ENCODE measurements at regions not wholly inside any gene's neighbourhood (a gene's known extent, or its start where the extent isn't known, plus 50 kb on each side); places are given as distances from the start of the nearest gene placed in this dataset.
"Not testable (repeated sequence)": the region's sequence is repeated elsewhere in the genome, so short reads cannot be mapped to it uniquely, and the experiment has no call there.

DNA sequence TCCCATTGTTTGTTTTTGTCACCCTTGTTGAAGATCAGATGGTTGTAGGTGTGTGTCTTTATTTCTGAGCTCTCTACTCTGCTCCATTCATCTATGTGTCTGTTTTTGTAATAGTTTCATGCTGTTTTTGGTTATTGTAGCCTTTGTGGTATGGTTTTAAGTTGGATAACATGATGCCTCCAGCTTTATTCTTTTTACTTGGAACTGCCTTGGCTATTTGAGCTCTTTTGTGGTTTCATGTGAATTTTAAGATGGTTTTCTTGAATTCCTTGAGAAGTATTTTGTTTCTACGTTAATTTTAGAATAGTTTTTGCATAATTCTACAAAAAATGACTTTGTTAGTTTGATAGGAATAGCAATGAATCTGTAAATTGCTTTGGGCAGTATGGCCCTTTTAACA is 170.0 kb upstream of the IGFBP3 start:
- Mint-ChIP-seq H3K36me3 (ENCODE audit: low read depth, unreplicated experiment) (peaks cover 2% of the 10 kb centered on the region), H3K27me3 (ENCODE audit: low read depth, unreplicated experiment) (no peaks in the 10 kb centered on the region), H3K9me3 (ENCODE audit: unreplicated experiment) (peaks cover 15% of the 10 kb centered on the region), H3K4me1 (ENCODE audit: low read depth, unreplicated experiment) (peaks cover 9% of the 10 kb centered on the region), H3K27ac (ENCODE audit: unreplicated experiment) (no peak overlapping the region), H3K4me3 (ENCODE audit: unreplicated experiment) (no peak overlapping the region)
- Histone ChIP-seq H3K9ac (ENCODE audit: low read length) (no peak overlapping the region), H3K9me3 (ENCODE audit: insufficient read depth, low read depth, low read length) (no peaks in the 10 kb centered on the region), H2AFZ (ENCODE audit: low read depth, low read length) (no peak overlapping the region), H3K36me3 (ENCODE audit: insufficient read depth, low read length) (no peaks in the 10 kb centered on the region), H3K4me1 (ENCODE audit: insufficient read depth, low read length) (no peaks in the 10 kb centered on the region), H3K27ac (ENCODE audit: low read depth, low read length) (no peak overlapping the region), H3K79me2 (ENCODE audit: insufficient read depth, low read length) (no peaks in the 10 kb centered on the region), H3K4me2 (ENCODE audit: low read length) (no peak overlapping the region), H4K20me1 (ENCODE audit: insufficient read depth, low read length) (no peaks in the 10 kb centered on the region), H3K4me3 (ENCODE audit: insufficient read depth, low read depth, low read length) (no peak overlapping the region), H3K27me3 (ENCODE audit: insufficient read depth, low read length) (no peaks in the 10 kb centered on the region)
- DNase-seq (ENCODE audit: low read depth) (no peak), FAIRE-seq (no peak)
- TF ChIP-seq EZH2 (IDR thresholded peaks at IDR 0.05; ENCODE audit: insufficient read depth, low read length) = no peak
- TF ChIP-seq, protein P1, sequence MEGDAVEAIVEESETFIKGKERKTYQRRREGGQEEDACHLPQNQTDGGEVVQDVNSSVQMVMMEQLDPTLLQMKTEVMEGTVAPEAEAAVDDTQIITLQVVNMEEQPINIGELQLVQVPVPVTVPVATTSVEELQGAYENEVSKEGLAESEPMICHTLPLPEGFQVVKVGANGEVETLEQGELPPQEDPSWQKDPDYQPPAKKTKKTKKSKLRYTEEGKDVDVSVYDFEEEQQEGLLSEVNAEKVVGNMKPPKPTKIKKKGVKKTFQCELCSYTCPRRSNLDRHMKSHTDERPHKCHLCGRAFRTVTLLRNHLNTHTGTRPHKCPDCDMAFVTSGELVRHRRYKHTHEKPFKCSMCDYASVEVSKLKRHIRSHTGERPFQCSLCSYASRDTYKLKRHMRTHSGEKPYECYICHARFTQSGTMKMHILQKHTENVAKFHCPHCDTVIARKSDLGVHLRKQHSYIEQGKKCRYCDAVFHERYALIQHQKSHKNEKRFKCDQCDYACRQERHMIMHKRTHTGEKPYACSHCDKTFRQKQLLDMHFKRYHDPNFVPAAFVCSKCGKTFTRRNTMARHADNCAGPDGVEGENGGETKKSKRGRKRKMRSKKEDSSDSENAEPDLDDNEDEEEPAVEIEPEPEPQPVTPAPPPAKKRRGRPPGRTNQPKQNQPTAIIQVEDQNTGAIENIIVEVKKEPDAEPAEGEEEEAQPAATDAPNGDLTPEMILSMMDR (IDR thresholded peaks at IDR 0.05; ENCODE audit: insufficient read depth, low read depth, low read length) = no peak

DNA sequence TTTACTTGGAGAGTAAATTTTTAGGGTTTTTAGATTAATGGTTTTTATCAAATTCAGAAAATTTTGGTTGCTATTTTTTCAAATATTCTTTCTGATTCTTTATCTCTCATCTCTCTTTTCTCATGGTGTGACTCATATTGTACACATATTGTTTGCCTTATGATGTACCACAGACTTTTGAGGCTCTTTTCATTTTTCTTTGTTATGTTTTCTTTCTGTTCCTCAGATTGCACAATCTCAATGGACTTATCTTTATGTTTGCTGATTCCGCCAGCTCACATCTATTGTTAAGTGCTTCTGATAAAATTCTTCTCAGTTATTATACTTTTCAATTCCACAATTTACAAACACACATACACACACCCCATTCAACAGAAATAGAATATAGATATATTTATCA is 168.2 kb upstream of the IGFBP3 start:
- DNase-seq (ENCODE audit: low read depth) (peak; percentile 45), FAIRE-seq (no peak)
- Histone ChIP-seq H2AFZ (ENCODE audit: low read depth, low read length) (no peak overlapping the region), H3K36me3 (ENCODE audit: insufficient read depth, low read length) (no peaks in the 10 kb centered on the region), H3K4me1 (ENCODE audit: insufficient read depth, low read length) (no peaks in the 10 kb centered on the region), H3K4me2 (ENCODE audit: low read length) (no peak overlapping the region), H3K9ac (ENCODE audit: low read length) (no peak overlapping the region), H3K79me2 (ENCODE audit: insufficient read depth, low read length) (no peaks in the 10 kb centered on the region), H3K27me3 (ENCODE audit: insufficient read depth, low read length) (no peaks in the 10 kb centered on the region), H4K20me1 (ENCODE audit: insufficient read depth, low read length) (no peaks in the 10 kb centered on the region), H3K27ac (ENCODE audit: low read depth, low read length) (no peak overlapping the region), H3K9me3 (ENCODE audit: insufficient read depth, low read depth, low read length) (no peaks in the 10 kb centered on the region), H3K4me3 (ENCODE audit: insufficient read depth, low read depth, low read length) (no peak overlapping the region)
- peaks cover 19% of the 10 kb centered on the region for H3K9me3 Mint-ChIP-seq (ENCODE audit: unreplicated experiment)
- no peaks in the 10 kb centered on the region for H3K27me3 Mint-ChIP-seq (ENCODE audit: low read depth, unreplicated experiment)
- peaks cover 2% of the 10 kb centered on the region for H3K36me3 Mint-ChIP-seq (ENCODE audit: low read depth, unreplicated experiment)
- TF ChIP-seq, protein P1 (IDR thresholded peaks at IDR 0.05; ENCODE audit: insufficient read depth, low read depth, low read length) = no peak
- no peak for TF ChIP-seq EZH2 (IDR thresholded peaks at IDR 0.05; ENCODE audit: insufficient read depth, low read length)
- peaks cover 9% of the 10 kb centered on the region for H3K4me1 Mint-ChIP-seq (ENCODE audit: low read depth, unreplicated experiment)
- no peak overlapping the region for H3K4me3 Mint-ChIP-seq (ENCODE audit: unreplicated experiment)
- H3K27ac Mint-ChIP-seq (ENCODE audit: unreplicated experiment) = no peak overlapping the region

DNA sequence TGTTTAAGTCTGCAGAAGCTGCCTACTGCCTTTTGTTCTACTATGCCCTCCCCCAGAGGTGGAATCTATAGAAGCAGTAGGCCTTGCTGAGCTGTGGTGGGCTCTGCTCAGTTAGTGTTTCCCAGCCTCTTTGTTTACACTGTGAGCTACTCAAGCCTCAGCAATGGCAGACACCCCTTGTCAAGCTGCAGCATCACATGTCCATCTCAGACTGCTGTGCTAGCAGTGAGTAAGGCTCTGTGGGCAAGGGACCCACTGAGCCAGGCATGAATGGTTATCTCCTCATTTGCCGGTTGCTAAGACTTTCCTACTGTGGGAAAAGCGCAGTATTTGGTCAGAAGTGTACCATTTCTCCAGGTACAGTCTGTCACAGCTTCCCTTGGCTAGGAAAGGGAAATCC is 167.4 kb upstream of the IGFBP3 start:
- H3K4me3 ChIP-seq (ENCODE audit: insufficient read depth, low read depth, low read length); H3K79me2 ChIP-seq (ENCODE audit: insufficient read depth, low read length); H3K9ac ChIP-seq (ENCODE audit: low read length); H3K4me2 ChIP-seq (ENCODE audit: low read length); H3K27ac ChIP-seq (ENCODE audit: low read depth, low read length); H3K4me3 Mint-ChIP-seq (ENCODE audit: unreplicated experiment); H3K36me3 Mint-ChIP-seq (ENCODE audit: low read depth, unreplicated experiment); DNase-seq (ENCODE audit: low read depth); H2AFZ ChIP-seq (ENCODE audit: low read depth, low read length); H3K4me1 ChIP-seq (ENCODE audit: insufficient read depth, low read length); FAIRE-seq; H3K4me1 Mint-ChIP-seq (ENCODE audit: low read depth, unreplicated experiment); H3K36me3 ChIP-seq (ENCODE audit: insufficient read depth, low read length); H3K27me3 Mint-ChIP-seq (ENCODE audit: low read depth, unreplicated experiment); H3K27me3 ChIP-seq (ENCODE audit: insufficient read depth, low read length); H4K20me1 ChIP-seq (ENCODE audit: insufficient read depth, low read length); H3K9me3 ChIP-seq (ENCODE audit: insufficient read depth, low read depth, low read length); H3K27ac Mint-ChIP-seq (ENCODE audit: unreplicated experiment): not testable (repeated sequence)
- H3K9me3 Mint-ChIP-seq (ENCODE audit: unreplicated experiment) = peaks cover 19% of the 10 kb centered on the region
